Lung (tissue), 11 donors: ENCODE measurements at regions not wholly inside any gene's neighbourhood (a gene's known extent, or its start where the extent isn't known, plus 50 kb on each side); places are given as distances from the start of the nearest gene placed in this dataset.

ENCODE experiments used
- ATAC-seq: fragments of 200-7000 bp; cut with Tn5 transposase; one replicate; pipeline ENCODE4 v1.9.1; 2020; ENCODE audit warnings: moderate number of reproducible peaks; ENCODE audit not compliant: insufficient read depth, low FRiP score
- DNase-seq, 3 donors: peaks; one replicate each; pipeline ENCODE4 v3.0.0-alpha.2; 2013 to 2017
- H3K27ac ChIP-seq, 2 donors: one replicate each; pipeline ENCODE4 v1.5.1; 2013; ENCODE audit warnings: mild to moderate bottlenecking in 2 of 2, moderate library complexity in 2 of 2, control low read depth in 1 of 2, inconsistent platforms in 1 of 2, low read depth in 1 of 2, low read length in 1 of 2
- H3K27me3 ChIP-seq, 3 donors: one replicate each; pipeline ENCODE4 v1.5.1; 2013; ENCODE audit warnings: low read length in 2 of 3; ENCODE audit not compliant: control insufficient read depth in 3 of 3, insufficient read depth in 3 of 3
- H3K36me3 ChIP-seq, 4 donors: one replicate each; pipeline ENCODE4 v1.5.1; 2013; ENCODE audit warnings: low read length in 4 of 4, mild to moderate bottlenecking in 1 of 4, moderate library complexity in 1 of 4; ENCODE audit not compliant: control insufficient read depth in 4 of 4, insufficient read depth in 4 of 4
- H3K4me1 ChIP-seq, 5 donors: one replicate each; pipeline ENCODE4 v1.5.1; 2013; ENCODE audit warnings: low read length in 5 of 5, mild to moderate bottlenecking in 2 of 5, moderate library complexity in 1 of 5; ENCODE audit not compliant: control insufficient read depth in 5 of 5, insufficient read depth in 5 of 5
- H3K4me3 ChIP-seq: one replicate; pipeline ENCODE4 v1.5.1; 2013; ENCODE audit warnings: mild to moderate bottlenecking, control low read depth, moderate library complexity
- H3K9ac ChIP-seq, 2 donors: one replicate each; pipeline ENCODE4 v1.5.1; 2013; ENCODE audit warnings: low read length in 2 of 2, control low read depth in 1 of 2; ENCODE audit not compliant: insufficient read depth in 1 of 2
- H3K9me3 ChIP-seq, 4 donors: one replicate each; pipeline ENCODE4 v1.5.1; 2013; ENCODE audit warnings: low read length in 3 of 4, mild to moderate bottlenecking in 1 of 4, moderate library complexity in 1 of 4; ENCODE audit not compliant: control insufficient read depth in 4 of 4, insufficient read depth in 3 of 4
- CTCF ChIP-seq: IDR thresholded peaks from 2 replicates; pipeline ENCODE4 v1.5.1; 2012; ENCODE audit warnings: mild to moderate bottlenecking; ENCODE audit errors: control extremely low read depth, extremely low read depth
- WGBS, 2 donors: extraction: QIAGEN DNeasy Blood & Tissue Kit; methylation state at CpG; one replicate each; pipeline ENCODE4 v1.1.7; 2013; 5-methylcytosine and 5-hydroxymethylcytosine counted together
- donor health status: control.
- donor health status: control.
- donor health status: Bipolar disorder and iron deficiency.
- donor health status: healthy.
- donor health status: DM: yes; HTN: yes; CAD: no.

- WGBS, 2 donors = 87 to 88% methylated on average over 17 of the region's 17 CpGs
- no peak overlapping the region for H3K27ac ChIP-seq
- no peak overlapping the region for H3K9ac ChIP-seq
- peaks cover 0 to 3% (median 0%) of the 10 kb centered on the region in 3 donors for H3K27me3 ChIP-seq
- no peak for TF ChIP-seq CTCF
- no peaks in the 10 kb centered on the region for H3K9me3 ChIP-seq
- H3K36me3 ChIP-seq = no peaks in the 10 kb centered on the region
- DNase-seq (no peak), ATAC-seq (no peak)
- H3K4me3 ChIP-seq = no peak overlapping the region
- no peaks in the 10 kb centered on the region for H3K4me1 ChIP-seq
Measured at GRCh38 chr18:40048886-40049650, 1906.0 kb upstream of the PIK3C3 start.

GRCh38 chr18:40048253-40048652 lies 1906.8 kb upstream of the PIK3C3 start:
- H3K9me3 ChIP-seq = no peaks in the 10 kb centered on the region
- H3K4me1 ChIP-seq = no peaks in the 10 kb centered on the region
- DNase-seq (no peak), ATAC-seq (no peak)
- H3K36me3 ChIP-seq = no peaks in the 10 kb centered on the region
- H3K4me3 ChIP-seq = no peak overlapping the region
- H3K27me3 ChIP-seq = peaks cover 0 to 3% (median 0%) of the 10 kb centered on the region in 3 donors
- no peak for TF ChIP-seq CTCF
- H3K9ac ChIP-seq = no peak overlapping the region
- no peak overlapping the region for H3K27ac ChIP-seq
- WGBS, 2 donors = 88 to 91% methylated on average over 2 of the region's 2 CpGs

GRCh38 chr18:40046596-40046995 lies 1908.4 kb upstream of the PIK3C3 start:
- WGBS, 2 donors = 78 to 82% methylated on average over 3 of the region's 3 CpGs
- ATAC-seq = no peak

More at GRCh38 chr18:40046596-40046995, 1908.4 kb upstream of the PIK3C3 start:
- H3K27me3 ChIP-seq = peaks cover 0 to 2% (median 0%) of the 10 kb centered on the region in 3 donors
- no peak for DNase-seq
- H3K9ac ChIP-seq = no peak overlapping the region
- no peak overlapping the region for H3K27ac ChIP-seq
- TF ChIP-seq CTCF = no peak
- no peaks in the 10 kb centered on the region for H3K4me1 ChIP-seq
- H3K9me3 ChIP-seq = no peaks in the 10 kb centered on the region
- no peaks in the 10 kb centered on the region for H3K36me3 ChIP-seq
- no peak overlapping the region for H3K4me3 ChIP-seq
